CD4-positive, alpha-beta T cell treated with Interleukin-10 for 1 hour (primary cell): ENCODE measurements at regions not wholly inside any gene's neighbourhood (a gene's known extent, or its start where the extent isn't known, plus 50 kb on each side); places are given as distances from the start of the nearest gene placed in this dataset.

Experiments
- DNase-seq: peaks from one replicate; pipeline ENCODE4 v3.0.0-alpha.2; 2020

DNA sequence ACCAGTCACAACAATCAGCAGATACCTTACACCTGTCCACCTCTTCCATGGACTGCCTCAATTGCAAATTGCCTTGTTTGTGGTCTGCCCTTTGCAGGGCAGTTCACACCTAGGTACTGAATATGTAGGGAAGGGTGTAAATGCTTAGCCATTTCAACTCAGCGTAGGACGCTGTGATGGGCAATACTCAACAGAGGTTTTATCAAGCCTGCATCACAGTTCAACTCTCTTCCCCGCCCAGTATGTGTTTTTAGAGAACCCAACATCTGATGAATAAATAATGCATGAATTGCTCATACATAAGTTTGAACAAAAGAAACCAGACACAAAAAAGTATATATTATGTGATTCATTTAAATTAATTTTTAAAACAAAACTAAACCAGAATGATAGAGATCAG lies 124.4 kb downstream of the P2RY1 start:
- no peak for DNase-seq

DNA sequence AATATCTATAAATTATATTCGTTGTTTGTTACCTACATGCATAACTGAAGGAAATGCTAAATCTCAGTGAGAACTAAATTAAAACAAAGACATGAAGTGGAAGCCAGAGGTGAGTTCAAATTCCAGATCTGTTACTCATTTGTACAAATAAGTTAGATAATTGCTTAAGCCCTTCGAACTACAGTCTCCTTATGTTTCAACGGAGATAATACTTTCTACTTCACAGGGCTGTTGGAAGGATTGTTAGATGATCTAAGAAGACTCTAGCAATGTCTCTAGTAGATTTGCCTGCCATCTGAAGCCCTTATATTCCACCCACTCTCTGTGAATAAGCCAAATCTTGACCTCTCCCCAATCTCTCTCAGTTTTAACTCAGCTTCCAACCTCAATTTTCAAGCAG lies 125.8 kb downstream of the P2RY1 start:
- DNase-seq, result no peak

DNA sequence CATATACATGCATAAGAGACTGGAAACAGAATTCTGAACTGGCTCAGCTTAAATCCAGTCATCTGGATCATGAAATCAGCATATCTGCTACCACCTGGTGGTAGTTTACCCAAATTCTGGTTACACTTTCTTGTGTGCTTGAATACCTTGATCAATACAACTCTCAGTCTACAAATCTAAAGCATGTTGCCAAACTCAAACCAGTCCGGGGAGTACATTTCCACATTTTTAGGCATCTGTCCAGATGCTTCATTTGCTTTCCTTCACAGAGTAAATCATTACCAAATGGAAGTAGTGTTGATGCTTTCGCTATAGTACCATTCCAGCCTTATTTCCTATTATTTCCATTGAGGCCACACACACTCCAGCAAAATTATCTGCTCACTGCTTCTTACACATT lies 126.4 kb downstream of the P2RY1 start:
- no peak for DNase-seq

DNA sequence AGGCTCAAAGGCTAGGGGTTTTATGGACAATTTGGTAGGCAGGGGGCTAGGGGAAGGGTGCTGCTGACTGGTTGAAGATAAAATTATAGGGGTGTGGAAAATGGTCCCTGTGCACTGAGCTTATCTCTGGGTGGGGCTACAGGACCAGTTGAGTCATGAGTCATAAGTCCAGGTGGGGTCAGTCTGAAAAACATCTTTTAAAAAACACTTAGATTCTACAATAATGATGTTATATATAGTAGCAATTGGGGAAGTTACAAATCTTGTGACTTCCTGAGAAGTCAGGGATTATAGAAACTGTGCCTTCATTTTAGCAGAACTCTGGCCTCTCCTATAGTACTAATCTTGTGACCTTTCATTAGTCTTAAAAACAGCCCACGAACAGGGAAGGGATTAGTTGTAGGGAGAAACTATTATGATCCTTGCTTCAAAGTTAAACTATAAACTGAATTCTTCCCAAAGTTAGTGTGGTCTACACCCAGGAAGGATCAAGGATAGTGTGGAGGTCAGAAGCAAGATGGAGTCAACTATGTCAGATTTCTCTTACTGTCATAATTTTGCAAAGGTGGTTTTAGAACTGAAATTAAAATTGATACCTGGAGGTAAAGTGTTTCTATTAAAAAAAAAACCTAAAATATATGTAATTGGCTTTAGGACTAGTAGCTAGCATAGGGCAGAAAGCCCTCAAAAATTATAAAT lies 130.1 kb downstream of the P2RY1 start:
- no peak for DNase-seq

DNA sequence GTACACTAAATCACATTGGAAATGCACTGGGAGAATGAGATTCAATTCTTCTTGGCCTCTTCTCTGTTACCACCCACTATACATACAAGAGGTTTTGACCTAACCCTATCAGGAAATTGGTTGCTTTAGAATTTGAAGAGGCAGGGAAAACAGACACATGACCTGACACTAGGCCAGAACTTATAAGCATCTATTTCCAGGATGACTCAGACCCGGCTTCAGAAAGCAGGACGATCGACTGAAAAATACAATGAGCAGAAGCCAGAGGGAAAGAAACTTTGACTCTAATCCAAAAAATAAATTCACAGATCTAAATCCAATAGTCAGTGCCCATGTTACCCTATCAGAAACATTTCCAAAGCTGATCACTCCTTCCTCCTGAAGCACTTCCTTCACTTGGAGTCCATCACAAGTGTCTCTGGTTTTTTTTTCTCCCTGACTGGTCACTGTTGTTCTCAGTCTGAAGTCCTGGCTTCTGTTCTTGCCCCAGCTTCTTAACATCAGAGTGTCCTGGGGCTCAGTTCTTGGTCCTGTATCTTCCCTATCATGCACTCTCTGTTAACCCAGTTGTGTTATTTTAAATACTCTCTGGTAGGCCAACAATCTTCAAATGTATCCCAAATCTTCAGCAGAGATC lies 133.6 kb downstream of the P2RY1 start:
- DNase-seq, result no peak

DNA sequence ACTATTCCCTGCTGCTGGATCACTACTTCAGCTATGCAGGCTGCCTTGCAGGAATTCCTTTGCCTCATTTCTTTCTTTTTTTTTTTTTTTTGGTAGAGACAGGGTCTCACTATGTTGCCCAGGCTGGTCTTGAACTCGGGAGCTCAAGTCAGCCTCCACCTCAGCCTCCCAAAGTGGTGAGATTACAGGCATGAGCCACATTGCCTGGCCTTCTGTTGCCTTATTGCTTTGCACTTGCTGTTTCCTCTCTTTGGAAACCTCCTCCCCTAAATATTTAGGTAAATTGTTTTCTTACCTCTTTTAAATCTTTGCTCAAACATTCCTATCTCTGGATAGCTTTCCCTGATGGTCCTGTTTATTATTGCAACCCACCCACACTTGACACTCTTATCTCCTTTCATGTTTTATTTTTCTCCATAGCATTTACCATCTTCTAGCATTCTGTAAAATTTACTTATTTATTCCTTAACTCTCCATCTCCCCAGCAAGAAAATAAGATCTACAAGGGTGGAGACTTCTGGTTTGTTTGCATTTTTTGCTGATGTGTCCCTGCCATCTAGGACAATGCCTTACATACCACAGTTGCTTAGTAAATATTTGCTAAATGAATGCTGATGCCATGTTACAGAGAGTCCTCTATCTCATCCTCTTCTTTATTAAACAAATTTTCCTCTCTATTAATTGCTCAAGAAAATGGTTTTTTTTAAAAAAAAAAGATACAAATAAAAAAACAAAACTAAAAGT lies 134.8 kb downstream of the P2RY1 start:
- no peak for DNase-seq

DNA sequence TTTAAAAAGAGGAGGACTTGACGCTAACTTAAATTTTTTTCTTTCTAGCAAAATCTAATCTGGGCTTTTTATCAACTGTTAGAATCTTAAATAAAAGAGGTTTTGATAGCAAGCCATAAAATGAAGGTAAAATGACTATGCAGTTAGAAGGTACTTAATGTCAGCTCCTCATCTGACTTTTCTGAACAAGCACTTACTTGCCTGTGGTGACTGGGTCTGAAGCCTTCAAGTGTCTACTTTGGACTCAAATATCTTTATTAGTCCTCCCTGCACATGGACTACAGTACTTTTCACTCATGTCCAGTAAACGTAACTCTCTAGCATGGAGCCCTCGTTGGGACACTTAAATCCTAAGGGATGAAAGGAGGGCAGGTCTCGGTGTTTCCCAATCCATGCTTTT lies 135.9 kb downstream of the P2RY1 start:
- no peak for DNase-seq

DNA sequence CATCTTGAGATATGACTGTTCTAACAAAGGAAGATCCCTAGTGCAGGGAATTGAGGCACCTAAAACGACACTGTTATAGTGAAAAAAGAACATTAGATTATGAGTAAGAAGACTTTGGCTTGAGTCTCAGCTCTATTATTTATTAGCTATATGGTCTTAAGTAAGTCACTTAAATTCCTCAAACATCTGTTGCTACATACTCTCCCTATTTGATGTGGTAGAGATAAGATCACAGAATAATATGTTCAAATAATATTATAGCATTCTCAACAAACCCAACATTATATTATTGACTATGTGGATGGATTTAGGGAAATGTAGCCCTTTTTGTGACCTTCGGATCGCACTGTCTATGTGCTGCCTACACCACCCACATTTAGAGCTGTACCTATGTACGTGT lies 136.9 kb downstream of the P2RY1 start:
- no peak for DNase-seq

DNA sequence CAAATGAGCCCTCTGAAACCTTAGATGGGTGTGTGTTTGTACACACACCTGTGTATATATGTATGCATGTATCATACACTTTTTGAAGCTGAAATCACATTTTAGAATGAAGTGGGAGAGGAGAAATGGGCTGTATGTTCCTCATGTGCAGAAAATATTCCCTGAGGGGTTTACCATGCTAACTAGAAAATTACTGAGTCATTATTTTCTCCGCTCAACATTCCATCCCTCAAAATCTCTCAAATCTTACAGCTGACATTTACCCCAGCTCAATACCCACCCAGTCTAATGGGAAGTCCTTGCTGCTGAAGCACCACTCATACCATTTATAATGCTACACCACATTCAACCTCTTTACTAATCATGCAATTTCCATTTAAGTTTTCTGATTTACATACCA lies 138.6 kb downstream of the P2RY1 start:
- DNase-seq, result no peak

DNA sequence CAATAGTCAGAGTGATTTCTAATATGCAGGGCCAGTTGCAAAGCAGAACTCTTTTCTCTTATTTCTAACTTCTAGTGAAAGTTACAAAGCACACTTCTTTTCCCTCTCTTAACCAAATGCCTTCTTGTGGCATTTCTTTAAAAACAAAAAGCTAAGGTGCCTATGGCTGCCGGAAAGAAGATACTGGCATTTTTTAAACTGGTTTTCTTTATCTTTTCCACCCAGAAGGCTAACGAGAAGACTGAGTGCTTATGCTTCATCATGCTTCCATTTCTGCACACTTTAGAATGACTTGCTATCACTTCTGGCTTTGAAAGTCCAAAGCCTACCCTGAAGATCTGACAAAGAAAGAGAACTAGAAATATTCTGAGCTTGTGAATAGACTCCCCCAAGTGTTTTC lies 141.3 kb downstream of the P2RY1 start:
- no peak for DNase-seq

DNA sequence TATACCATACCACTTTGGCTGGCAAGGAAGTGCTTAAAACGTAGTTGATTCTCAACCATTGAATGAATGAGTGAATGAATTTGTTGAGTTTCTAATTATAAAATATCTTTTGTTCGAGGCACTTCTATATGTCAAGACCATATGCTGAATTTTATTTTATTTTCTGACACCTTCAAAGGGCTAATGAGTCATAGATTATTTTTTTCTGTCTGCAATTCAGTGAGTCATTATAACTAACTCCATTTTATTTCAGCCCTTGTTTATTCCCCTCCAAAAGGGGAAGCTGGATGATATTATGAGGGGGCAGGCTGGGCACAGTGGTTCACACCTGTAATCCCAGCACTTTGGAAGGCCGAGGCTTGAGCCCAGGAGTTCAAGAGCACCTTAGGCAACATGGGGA lies 142.4 kb downstream of the P2RY1 start:
- no peak for DNase-seq

DNA sequence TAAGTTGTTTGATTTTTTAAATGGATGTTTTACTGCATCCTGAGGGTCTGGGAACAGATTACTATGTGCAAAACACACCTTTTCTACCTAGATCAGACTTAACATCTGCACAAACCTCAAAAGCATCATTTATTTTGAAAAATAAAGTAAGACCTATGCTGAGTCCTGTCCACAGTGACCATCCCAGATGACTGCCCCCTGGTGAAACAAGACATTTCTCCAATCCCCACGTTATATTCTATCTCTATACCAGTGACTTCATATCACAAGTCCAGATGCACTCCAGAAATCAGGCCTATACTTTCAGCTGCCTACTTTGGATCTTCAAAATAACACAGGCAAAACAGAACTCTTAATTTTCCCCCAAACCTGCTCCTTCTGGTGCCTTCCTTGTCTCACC lies 143.2 kb downstream of the P2RY1 start:
- DNase-seq, result no peak

DNA sequence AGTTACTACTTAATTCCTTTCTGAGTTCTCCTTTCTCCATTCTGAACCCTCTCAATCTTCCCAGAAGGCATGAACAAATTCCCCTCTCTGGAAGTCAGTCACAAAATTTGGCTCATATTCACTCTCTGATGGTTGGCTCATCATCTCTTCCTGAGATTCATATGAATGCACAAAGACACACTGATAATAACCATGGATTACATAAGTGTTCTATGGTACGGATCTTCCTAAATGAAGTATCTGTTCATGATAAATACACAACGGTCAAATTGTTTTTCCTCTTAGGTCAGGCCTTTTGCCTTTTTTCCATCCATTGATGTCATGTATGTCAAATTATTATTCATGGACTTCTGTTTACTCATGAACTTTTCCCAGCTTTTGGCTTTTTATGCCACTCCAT lies 162.6 kb downstream of the P2RY1 start:
- DNase-seq, result no peak

DNA sequence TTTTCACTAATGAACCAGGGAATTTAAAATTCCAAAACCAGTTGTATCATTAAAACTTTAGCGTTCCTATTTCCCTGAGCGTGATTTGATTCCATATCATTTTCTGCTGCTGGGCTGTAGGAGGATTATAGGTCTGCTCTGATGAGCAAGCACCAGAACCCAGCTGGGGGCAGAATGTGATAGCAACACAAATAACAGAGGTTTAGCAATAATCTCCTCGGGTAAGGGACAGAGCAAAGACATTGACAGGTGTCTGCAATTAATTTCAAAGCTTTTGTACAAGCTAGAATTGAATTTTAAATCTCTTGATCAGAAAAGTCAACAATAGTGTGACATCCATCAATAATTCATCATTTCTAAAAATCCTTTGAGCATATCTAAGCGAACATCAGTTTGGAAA lies 163.4 kb upstream of the RAP2B start:
- no peak for DNase-seq

DNA sequence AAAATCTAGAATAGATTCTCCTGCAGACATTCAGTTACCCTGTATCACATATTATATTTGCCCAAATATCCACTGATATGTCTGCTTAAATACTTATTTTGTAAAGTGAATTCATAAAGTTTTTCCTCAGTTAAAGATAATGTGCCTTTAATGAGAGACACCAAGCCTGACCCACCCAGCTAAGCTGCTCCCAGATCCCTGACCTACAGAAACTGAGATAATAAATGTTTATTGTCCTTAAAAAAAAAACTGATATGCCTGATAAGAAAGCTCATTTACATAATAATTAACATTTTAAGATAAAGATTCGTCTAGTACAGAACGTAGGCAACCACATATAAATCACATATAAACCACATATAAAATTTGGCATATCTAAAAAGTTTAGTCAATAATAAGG lies 161.7 kb upstream of the RAP2B start:
- DNase-seq, result no peak

DNA sequence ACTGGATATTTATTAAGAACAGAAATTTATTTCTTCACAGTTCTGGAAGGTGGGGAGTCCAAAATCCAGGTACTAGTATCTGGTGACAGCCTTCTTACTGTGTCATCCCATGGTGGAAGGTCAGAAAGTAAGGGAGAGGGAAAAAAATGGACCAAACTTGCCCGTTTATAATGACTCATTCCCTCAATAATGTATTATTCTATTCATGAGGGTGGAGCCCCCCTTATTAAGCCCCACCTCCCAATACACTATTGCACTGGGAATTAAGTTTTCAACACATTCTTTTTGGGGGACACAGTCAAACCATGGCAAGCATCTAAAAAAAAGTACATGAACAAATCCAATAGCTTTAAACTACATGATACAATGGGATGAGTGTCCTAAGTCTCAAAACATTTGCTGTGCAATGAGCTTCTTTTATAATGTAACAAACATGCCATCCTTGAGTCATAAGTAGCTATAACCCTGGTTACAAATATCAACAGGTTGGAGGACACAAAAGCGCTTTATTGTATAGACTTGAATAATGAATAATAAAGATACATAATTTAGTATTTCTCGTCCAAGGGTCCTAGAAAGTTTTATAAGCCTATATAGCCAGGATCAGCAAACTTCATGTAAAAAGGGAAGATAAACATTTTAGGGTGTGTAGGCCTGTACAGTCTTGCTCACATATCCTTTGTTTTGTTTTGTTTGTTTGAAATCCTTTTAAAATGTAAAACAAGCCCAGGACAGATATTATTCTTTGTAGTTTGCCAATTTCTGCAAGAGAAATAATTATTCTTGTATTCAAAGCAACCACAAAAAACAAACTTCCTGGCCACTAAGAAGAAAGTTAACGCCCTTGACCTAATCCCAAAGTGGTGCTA lies 160.6 kb upstream of the RAP2B start:
- DNase-seq, result no peak

DNA sequence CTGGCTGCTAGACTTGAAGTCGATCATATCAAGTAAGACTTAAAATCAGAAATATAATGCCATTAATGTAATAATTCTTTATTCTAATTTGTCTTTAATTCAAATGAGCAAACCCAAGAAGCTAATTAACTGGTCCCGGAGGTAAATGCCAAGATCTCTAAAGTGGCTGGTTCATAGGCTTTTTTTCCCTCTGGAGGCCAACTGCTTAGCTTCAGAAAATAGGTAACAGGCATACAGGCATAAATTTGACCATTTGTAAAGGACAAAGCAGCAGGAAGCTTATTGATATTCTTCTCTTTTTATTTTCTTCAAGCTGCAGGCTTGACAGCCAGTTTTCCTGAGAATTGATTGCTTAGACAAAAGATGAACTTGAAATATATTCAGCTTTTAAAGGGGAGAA lies 158.6 kb upstream of the RAP2B start:
- DNase-seq, result no peak

DNA sequence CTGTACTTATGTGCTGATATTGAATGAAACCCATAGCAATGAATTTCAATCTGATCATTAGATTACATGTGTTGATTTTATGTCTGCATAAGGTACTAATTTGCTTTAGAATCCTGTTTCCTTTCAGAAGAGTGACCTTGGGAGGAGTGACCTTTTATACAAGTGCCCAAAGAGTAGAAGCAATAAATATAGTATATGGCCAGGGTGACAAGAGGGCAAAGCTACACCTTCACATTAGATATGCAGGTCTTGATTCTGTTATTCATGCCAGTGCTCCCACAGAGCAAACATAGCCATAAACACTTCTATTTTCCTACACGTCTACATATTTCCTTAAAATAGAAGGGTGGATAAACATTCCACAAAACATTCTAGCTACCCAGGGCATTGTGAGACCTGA lies 158.2 kb upstream of the RAP2B start:
- DNase-seq, result no peak

DNA sequence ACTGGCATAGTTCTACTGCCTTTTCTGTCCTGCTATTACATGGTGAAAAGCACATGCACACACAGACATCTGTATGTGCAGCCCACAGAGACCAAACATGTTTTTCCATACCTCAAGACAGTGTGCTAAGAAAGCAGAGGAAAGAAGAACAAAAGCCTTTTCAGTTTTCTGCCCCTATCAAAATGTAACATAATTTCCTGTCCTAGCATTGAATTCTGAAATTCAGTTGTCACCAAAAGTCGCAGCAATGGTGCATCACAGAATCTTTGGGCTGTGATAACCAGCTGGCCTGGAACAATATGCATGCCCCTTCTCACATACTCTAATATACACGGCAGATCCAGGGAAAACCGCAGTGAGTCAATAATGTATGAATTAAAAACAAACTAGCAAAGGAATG lies 153.8 kb upstream of the RAP2B start:
- no peak for DNase-seq

DNA sequence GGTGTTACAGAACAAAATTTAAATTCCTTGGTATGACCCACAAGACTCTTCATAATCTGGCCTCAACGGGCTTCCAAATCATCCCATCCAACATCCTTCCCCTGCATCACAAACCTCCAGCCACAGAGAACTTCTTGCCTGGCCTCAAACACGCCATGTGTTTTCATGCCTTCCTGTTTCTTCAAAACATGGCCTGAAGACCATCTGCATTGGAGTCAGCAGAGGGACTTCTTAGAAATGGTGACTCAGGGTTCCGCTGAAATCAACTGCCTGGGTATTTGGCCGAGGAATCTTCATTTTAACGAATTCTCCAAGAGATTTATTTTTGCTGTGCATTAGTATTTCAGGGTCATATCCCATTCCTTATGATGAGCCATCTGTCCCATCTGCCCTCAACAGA lies 138.1 kb upstream of the RAP2B start:
- no peak for DNase-seq

DNA sequence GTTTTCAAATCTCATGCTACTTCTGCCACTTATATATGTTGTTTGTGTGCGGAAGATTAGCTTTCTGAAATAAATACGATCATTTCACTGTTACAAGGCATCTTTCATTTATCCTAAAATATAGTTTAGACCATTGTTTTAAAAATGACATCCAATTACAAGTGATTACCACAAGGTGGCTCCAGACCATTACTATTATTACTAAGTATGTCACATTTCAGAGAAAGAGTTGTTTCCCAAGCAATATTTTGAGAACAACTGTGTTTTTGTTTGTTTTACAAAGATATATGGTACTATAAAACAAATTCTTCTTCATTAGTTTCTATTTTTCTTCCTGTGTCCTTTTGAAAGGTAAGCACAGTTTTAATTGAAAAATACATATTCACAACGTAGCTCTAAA lies 136.0 kb upstream of the RAP2B start:
- DNase-seq, result peak; percentile 39

DNA sequence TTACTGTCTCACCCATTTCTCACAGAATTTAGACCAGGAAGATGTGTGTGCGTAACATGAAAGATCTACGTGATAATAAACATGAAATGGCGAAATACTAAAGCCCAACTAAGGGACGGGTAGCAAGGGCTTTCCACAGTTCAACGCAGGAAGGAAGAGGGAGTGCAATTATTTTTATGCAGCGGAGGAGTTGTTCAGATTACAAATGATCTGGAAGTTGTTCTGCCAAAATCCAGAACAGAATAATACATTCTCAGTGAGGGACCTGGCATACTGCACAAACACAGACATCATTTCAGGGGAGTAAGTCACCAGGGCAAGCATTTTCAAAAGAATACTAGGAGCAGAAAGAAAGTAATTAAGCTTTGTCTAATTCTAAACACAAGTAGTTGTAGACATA lies 133.6 kb upstream of the RAP2B start:
- DNase-seq, result no peak

DNA sequence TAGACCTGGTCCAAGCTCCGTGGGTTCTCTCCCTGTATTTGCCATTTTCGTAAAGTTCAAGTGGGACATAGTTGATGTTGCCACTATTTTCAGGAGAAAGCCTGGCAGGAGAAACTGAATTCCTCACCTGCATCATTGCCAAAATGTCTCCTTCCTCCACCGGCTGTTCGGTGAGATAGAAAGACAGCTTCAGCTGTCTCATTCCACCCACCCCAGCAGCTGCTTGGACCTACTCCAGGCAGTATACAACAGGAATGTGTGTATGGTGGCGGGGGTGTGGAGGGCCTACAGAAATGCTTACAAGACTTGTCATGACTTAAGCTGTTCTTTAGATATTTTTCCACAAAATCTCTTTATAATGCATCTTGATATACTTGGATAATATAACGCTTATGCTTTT lies 132.7 kb upstream of the RAP2B start:
- no peak for DNase-seq

DNA sequence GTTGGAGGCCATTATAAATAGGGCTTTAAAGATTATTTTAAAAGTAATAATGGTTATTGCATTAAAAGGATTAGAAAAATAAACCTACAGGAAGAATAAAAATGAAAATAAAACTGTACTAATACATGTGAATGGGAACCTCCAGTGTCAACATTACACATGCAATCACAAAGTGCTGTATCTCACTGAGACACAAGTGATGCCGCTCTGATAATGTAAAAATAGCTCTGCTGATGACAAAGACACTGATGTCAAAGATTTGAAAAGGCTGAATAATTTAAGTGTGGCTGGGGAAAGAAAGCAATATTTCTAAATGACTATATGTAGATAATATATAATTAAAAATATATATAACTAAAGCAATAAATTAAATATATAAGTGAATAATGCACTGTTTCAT lies 129.1 kb upstream of the RAP2B start:
- no peak for DNase-seq
